NCI-H1694 (cell line): ENCODE measurements at regions not wholly inside any gene's neighbourhood (a gene's known extent, or its start where the extent isn't known, plus 50 kb on each side); places are given as distances from the start of the nearest gene placed in this dataset.

Experiments
- DNase-seq: peaks from one replicate; lab custom pipeline; 2025; lab: John Stamatoyannopoulos, UW

DNA sequence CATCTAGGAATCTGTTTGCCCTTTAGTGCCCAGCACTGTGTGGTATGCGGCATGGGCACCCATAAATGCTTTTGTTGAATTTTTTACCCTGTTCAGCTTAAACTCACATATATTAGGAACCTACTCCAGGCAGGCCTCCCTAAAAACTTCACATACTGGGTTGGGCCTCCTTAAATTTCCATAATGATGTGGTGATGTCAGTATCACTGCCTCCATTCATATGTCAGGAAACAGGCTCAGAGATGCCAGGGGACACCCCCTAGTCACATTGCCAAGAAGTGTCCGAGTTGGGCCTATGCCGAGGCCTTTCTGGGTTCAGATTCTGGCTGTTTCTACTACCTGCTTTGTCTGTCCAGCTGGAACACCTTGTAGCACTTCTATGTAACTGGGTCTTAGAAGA is 55.7 kb upstream of the RUNX3 start:
- DNase-seq: no peak

DNA sequence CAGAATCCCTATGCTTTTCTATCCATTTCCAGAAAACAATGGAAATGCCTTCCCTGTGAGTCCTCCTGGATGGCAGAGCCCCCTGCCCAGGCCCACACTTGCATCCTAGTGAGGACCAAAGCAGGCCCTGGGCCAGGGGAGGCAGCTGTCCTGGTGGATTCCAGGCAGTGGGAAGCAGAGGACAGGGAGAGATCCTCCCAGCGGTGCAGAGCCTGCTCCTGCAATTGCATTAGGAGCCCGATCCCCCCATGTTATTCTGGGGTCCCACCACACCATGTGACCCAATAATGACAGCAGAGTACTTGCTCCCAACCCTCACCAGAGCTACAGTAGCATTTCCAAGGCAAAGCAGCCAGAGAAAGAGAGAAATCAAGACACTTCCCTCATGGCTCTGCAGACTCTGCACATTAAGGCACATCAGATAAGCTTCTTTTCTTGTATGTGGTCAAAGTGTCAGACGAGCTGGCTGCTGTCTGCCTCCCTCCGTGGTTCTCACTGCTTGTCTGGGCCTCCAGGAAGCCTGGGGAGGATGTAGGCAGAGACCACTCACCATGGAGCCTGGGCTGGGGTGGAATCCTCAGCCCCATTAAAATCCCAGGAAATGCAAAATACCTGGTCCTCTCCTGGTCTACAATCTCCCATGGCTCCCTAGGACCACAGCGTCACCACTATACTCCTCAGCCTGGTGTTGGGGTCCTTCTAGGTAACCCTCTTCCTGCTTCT is 54.9 kb upstream of the RUNX3 start:
- no peak for DNase-seq

DNA sequence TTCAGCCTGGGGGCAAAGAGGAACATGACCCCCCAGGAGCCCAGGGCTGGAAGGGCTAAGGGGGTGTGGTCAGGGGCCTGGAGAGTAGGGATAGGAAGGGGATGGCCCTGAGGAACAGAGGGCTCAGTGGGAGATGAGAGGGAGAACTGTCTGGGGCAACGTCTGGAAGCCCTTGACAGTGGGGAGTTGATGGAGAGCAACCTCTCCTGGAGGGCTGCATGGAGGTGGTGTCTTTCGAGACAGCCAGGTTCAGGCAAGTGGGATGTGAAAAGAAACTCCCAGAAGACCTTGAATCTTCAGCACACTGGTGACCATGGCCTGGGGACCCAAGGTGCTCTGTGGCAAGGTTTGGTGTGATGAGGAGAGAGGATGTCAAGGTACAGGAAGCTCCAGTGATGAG is 54.2 kb upstream of the RUNX3 start:
- DNase-seq: no peak

DNA sequence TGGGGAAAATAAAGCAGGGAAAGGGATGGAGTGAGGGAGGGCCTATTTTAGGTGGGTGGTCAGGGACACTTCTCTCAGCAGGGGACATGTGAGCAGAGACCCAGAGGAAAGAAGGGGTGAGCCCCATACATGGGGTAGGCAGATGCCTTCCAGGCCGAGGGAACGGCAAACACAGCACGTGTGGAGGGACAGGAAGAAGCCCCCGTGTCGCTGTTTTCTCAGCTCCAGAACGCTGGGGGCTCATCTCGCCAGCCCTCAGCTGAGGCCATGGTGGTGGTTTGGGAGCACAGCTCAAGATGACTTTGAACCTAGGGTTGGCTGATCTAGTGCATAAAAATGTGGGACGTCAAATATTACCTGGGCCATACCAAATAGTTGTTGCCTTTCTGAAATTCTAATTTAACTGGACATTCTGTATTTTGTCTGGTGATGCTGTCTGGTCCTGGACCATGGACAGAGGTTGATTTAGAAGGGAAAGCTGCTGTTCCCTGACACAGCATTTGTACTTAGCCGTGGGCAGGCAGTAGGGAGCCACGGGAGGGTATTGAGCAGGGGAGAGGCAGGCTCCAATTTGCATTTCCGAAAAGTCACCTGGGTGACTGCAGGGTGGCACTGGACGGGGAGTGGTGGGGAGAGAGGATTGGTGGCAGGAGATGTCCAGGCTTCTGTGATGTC is 53.1 kb upstream of the RUNX3 start:
- no peak for DNase-seq

DNA sequence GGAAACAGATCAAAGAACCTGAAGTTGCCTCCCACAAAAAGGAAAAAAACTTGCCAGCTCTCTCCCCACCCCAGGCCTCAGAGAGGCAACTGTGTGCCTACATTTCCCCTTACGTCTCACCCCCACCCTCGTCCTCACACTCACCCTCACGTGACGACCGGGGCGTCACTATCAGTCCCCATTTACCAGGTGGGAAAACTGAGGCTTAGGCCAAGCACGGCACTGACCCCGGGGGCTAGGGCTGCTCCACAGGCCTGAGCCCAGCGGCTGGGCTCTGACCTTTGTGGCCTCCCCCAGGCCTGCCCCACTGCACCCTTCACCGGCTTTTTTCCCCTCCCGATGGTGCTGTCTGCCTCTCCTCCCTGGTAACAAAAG is 51.5 kb upstream of the RUNX3 start:
- DNase-seq: no peak

DNA sequence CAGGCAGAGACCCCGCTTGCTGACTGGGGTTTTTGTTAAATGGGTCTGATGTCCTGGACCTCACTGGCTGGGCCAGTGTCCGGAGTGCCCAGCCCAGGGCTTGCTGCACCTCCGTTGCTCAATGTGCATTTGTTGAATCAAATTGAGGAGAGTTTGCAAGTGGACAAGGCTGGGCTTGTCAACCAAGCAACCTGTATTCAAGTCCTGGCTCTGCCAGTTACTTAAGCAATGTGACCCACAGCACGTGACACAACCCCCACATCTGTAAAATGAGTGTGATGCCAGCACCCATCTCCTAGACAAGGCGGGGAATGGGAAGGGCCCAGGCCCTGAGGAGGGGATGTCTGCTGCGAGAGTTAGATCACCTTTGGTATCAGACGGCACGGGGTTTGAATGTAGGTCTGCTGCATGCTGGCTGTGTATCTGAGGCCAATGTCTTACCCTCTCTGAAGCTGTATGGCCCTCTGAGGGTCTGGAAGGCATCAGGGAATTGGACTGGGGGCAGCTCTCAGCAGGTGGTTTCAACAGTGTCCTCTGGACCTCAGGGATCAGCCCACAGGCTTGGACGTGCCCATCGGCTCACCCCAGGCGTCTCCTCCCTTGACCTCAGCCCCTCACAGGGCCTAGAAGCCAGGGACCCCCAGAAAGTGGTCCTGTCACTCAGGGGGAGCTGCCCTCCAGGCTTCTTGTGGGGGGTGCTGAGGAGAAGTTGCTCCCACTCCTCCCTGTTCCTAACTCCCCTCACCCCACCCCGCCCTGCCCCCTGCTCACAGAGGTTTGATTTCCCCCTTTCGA is 51.0 kb upstream of the RUNX3 start:
- DNase-seq: no peak
